NCI-H2081 treated with DMSO at 0.1 percent for 48 hours (cell line): ENCODE measurements at regions not wholly inside any gene's neighbourhood (a gene's known extent, or its start where the extent isn't known, plus 50 kb on each side); places are given as distances from the start of the nearest gene placed in this dataset.

Experiments
- DNase-seq: peaks from one replicate; lab custom pipeline; 2025; lab: John Stamatoyannopoulos, UW

DNA sequence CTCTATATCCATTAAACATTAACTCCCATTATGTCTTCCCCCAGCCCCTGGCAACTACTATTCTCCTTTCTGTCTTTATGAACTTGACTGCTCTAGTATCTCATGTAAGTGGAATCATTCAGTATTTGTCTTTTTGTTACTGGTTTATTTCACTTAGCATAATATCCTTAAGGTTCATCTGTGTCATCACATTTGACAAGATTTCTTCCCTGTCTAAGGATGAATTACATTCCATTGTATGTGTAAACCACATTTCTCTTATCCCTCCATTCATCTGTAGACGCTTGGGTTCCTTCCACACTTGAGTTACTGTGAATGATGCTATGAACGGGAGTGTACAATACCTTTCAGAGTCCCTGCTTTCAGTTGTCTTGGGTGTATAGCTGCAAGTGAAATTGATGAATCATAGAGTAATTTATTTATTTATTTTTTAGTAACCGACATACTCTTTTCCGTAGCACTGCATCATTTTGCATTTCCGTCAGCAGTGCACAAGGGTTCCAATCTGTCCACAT lies 399.7 kb upstream of the RBFOX1 start:
- DNase-seq = no peak

DNA sequence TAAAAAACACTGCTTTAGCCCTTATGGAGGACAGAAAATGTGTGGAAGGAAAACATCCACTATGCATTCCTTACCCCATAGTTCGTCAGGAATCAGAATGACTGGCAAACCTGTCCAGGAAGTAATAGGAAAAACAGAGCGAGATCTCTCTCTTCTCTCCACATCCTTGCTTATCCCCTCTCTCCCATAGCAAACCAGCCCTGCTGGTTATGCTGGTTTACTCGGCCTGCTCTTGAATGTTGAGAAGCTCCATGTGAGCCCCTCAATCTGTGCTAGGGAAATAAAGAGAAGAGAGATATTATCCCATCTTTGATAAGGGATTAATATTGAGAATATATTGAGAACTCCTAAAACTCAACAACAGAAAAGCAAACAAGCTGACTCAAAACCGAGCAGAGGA lies 402.8 kb upstream of the RBFOX1 start:
- DNase-seq = no peak

DNA sequence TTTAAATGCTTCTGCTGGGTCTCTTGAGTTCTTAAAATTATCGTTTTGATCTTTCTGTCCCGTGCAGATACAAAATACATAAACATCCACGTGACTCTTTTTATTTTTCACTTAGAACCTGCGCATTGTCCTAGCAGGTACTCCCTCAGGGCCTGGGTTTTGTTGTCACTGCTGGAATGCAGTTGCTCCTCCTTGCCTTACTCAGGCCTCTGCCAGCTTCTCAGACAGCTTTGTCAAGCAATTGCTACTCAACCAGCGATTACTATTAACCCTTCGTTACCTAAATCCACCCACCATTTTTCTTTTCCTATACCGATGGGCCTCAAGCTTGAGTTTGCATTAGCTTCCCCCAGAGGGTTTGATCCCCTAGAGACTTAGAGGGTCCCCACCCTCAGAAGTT lies 405.9 kb upstream of the RBFOX1 start:
- no peak for DNase-seq

DNA sequence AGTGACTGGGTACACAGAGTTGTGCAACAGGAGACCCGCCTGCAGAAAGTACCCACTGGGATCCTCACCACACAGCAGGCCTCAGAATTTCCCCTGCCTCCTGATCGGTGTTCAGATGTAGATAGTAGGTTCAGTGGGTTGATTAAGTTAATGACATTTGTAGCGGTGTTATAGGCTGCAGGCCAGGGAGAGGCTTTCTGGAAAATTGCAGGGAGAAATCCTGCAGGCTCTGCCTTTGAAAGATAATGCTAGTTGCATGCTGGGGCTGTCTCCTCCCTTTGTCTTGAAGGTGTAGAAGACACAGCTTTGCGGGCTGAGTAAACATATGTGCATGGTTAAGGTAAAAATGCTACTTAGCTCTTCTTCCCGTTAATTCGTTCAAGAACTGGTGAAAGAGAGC lies 406.3 kb upstream of the RBFOX1 start:
- no peak for DNase-seq

DNA sequence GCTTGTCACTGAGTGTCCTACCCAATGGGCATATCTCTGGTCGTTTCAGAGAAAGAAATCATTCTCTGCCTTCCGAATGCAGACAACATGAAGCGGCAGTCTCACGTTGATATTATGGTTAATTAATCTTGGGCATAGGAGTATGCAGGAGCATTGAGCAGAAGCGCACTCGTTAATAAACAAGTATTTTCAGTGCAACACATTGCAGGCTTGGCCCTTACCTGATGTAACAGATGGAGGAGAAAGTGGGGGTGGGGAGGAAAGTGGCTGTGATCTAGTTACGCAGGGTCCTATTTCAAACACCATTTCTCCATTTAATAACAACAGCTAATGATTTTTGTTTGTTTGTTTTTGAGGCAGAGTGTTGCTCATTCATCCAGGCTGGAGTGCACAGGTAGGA lies 414.0 kb upstream of the RBFOX1 start:
- no peak for DNase-seq

DNA sequence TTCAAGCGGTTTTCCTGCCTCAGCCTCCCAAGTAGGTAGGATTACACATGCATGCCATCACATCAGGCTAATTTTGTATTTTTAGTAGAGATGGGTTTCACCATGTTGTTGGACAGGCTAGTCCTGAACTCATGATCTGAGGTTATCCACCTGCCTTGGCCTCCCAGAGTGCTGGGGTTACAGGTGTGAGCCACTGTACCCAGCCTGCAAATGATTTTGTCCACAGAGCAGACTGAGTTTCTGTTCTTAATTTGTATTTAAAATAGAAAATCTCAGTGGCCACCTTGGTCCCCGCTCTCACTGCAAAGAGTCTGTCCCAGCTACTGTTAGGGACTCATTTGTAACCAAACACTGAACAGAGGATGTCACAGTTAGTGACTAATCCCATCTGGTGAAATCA lies 415.7 kb upstream of the RBFOX1 start:
- no peak for DNase-seq

DNA sequence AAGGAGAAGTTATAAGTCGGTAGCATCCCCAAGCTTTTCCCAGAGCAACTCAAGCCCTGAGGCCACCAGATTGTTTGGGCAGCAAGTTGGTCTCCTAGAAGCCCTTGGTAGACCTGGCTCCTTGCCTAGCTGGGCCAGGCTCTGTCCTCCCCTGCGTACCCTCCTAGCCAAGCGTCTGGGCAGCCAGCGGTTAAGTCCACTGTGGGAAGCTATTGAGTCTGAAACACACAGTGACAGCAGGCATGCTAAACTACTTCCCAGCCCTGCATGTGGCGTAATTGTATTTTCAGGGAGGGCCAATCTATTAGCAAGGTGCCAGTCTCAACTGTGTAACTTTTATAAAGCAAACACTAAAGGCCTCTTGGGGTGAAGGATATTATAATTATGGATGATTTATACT lies 419.1 kb upstream of the RBFOX1 start:
- DNase-seq = no peak

DNA sequence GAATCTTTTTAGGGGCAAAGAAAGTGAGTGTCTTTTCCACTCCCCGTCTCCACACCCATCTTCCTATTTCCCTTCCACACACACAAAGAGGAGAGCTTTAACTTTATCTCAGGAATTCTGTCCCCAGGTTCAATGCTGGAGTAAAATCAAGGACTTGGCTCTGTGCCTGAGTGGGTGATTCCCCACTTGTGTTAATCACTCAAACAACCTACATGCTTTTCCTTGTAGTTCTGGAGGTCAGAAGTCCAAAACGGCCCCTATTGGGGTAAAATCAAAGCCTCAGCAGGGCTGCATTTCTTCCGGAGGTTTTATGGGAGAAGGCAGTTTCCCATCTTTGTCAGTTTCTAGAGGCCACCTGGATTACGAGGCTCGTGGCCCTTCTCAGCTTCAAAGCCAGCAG lies 422.3 kb upstream of the RBFOX1 start:
- DNase-seq = no peak

DNA sequence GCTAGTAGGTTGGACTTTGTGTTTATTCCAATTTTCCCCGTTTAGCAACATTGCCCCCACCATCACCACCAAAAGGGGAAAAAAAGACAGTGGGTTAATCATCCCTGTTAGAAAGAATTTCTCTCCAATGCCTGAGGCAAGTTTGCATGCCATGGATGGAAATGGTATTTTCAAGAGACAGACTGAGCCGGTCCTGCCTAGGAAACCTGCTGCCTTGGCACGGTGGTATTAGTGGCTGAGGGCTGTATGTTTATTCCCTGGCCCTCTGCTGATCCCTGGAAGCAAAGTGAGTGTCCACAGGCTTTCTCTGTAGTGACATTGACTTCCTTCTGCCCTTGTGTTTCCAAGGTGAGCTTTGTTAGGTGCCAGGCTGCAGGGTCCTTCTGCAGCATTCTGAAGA lies 427.0 kb upstream of the RBFOX1 start:
- DNase-seq = no peak

DNA sequence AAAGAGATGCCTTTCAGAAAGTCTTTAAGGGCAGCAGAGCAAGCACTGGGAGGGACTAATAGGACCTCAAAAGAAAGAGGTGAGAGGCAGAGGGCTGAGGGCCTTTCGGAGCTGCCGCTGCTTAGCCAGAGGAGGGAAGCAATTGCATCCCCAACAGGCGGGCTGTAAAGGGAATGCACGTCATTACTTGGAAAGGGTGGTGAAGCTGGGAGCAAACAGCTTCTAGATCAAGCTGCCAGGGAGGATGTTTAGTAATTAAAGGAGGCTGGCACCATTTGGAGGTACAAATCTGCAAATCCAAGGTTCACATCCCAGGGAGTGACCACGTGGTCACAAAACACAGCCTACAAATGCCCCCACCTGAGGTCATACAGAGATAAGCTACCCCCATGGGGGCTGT lies 429.0 kb upstream of the RBFOX1 start:
- DNase-seq = no peak

DNA sequence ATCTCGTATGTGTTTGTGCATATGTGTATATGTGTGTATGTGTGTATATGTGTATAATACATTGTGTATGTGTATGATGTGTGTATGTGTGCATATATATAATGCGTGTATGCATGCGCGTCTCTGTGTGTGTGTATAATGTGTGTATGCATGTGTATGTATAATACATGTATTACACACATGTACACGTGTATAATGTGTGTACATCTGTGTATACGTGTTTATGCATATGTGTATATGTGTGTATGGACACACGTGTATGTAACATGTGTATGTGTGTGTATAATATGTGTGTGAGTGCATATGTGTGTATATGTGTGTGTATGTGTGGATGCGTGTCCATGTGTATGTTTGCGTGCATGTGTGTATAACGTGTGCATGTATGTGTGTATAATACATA lies 433.7 kb upstream of the RBFOX1 start:
- no peak for DNase-seq

DNA sequence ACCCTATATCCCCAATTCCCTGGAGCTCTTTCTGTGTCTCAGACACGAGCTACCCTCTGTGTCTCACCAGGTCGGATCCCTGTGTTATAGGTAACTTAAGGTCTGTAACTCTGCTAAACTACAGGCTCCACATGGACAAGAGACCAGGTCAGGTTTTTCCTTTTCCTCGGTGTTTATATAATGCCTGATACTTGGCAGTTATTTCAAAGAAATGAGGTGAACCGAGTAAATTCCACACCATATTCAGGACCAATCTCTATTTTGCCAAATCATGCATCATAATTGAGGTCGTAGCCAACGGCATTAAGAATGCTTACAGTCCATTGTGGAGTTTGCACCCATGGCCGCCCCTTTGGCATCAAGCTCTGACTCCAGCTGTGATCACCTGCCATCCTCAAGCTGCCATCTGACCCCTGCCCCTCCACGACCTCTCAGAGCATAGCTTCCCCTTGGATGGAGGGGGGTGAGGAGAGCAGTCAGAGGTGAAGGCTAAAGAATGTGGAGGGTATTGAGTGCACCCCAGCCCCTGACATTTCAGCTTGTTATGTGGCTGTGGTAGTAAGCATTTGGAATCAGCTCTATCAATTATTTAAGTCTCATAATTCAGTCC lies 434.7 kb upstream of the RBFOX1 start:
- no peak for DNase-seq

DNA sequence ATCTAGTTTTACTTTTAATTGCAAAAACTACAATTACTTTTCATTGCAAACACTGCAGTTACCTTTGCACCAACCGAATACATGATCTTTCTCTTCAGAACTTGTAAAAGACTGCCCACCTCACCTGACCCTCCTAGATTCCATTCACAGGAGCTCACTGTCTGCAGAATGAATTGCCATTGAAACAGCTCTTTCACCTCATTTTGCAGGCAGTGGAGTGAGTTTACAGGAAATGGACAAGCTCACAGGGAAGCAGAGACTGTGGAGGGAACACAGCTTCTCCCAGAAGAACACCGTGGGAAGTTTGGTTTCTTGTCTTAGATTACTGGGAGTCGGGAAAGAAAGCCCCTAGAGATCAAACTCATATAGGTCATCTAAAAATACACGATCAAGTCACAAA lies 439.7 kb upstream of the RBFOX1 start:
- no peak for DNase-seq

DNA sequence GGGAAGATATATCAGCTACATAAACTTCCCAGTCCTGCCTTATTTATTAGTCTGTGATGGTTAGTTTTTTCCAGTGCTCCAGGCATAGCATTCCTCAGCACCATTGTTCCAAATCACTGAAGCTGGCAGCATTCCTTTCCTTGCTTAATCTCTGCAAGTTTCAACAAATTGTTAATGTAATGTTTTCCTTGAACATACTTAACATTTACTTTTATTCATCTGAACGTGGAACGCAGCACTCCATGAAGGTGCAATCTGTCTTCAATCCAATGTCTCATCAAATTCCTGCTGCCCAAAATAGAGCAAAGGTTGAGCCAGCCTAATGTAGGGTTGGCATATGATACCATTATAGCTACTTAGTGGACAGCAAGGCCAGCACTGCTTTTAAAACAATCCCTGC lies 441.1 kb upstream of the RBFOX1 start:
- no peak for DNase-seq

DNA sequence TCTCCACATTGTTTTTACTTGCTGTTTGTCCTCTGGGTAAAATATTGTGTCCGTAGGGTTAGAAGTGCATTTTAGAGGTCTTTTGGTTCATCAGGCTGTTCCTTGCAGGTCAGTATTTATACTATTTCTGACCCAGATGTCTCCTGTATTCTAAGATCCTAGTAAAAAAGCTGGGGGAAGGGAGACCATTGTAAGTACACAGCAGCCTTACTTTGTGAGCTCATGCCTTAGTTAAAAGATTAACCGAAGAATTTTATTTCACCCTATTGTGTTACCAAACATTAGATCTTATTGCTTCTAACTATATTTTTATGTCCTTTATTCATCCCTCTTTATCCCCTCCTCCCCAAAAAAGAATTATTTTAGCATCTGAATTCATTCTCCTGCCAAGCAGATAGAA lies 444.1 kb upstream of the RBFOX1 start:
- no peak for DNase-seq

DNA sequence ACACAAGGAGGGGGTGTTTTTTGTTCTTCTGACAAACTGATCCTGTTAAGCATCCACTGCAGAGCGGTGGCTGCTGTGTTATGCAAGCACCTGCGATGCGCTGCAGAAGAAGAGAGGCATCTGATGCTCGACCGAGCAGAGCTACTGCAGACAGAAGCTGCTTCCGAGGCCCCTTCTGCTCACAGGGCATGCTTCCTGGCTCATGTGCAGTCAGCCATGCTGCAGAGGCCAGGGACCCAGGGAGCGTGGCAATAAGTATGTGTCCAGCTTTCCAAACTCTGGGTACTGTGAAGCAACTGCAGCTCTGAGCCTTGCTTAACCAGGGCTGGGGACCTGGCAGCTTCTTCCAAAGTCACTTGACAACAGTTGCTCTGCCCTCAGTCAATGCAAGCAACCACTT lies 448.6 kb upstream of the RBFOX1 start:
- DNase-seq = no peak

DNA sequence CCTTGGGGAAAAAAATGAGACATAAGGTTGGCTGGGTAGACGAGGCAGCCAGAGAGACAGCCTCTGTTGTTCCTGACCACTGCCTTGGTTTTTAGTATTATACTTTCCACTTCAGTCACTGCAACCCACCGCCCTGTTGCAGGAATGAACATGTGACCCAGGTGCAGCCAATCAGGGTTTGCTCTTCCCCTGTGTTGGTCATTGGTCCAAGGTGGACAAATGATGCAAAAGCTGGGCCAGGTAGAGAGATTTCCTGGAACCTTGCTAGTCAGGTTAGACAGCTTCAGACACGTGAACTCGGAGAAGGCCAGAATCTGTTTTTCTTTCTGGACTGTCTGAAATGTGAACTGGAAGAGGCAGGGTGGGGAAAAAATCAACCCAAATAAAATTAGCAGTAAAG lies 452.4 kb upstream of the RBFOX1 start:
- no peak for DNase-seq

DNA sequence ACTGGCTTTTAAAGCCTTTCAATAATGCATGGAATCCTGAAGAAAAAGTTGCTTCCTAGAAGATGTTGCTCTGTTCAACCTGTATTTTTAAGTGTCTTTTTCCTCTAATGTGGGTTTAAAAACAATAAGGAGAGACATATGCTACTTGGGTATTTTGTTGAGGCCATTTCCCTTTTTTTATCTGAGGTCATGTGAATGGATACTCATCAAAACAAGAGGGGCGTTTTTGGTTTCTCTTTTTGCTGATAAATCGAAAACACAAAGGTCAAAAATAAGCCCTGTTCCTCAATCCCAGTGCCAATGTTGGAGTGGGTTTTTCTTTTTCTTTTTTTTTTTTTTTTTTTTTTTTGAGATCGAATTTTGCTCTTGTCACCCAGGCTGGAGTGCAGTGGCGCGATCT lies 468.0 kb upstream of the RBFOX1 start:
- DNase-seq = no peak

DNA sequence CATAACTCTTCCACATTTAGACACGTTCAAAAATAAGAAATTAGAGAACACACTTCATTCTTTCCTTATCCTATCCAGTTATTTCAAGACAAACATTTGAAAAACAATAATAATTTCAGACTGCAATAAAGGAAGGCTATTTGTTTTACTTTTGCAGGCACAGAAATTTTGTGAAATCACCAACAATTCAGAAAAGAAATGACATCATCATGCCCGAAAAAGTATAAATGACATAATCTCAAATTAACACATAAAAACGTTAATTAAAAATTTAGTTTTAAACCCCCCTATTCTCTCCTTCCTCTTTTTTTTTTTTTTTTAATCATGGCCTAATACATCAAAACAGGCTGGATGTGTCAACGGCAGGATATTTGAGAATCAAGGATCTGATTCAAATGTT lies 468.4 kb upstream of the RBFOX1 start:
- DNase-seq = no peak

DNA sequence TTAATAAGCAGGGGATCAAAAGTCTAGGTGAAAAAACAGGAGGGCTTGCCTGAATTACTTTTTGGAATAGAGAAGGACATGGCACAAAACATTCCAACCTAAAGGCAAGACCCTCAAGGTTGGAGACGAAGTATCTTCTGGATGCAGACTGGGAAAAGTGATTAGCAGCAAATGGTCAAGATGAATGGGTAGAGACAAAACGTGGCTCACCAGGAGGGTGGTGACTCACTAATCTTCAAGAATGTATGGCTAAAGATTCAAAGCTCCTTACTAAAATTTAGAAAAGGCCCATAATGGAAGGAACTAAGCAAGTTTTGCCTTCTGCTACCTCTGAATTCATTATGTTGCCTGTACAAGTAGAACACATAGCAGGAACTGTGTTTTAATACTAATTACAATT lies 469.5 kb upstream of the RBFOX1 start:
- DNase-seq = no peak

DNA sequence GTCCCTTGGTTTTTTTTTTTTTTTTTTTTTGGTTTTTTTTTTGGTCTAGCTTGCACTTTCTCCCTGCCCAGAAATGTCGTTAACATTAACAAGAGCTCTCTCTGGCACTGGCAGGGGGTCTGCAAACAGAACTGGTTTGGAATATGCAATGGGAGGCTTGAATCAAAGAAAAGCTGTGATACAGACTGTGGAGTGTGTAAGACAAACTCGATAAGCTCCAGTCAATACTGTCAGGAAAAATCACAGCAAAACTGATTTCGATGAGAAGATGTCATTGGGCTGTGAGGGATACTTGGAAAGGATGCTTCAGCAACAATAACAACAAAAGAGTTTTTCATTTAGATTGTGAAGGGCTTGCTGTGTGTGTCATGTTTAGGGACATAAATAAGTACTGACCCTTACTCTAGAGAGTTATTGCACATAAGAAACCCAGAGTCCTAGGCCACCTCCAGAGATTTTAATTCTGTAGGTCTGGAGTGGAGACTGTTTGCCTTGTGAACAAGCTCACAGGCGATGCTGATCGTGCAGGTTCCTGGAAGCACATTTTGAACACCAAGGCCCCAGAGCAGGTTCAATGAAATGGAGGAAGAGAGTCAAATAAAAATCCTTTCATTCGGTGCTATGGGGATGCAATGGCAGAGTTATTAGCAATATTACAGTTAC lies 470.7 kb upstream of the RBFOX1 start:
- DNase-seq = no peak

DNA sequence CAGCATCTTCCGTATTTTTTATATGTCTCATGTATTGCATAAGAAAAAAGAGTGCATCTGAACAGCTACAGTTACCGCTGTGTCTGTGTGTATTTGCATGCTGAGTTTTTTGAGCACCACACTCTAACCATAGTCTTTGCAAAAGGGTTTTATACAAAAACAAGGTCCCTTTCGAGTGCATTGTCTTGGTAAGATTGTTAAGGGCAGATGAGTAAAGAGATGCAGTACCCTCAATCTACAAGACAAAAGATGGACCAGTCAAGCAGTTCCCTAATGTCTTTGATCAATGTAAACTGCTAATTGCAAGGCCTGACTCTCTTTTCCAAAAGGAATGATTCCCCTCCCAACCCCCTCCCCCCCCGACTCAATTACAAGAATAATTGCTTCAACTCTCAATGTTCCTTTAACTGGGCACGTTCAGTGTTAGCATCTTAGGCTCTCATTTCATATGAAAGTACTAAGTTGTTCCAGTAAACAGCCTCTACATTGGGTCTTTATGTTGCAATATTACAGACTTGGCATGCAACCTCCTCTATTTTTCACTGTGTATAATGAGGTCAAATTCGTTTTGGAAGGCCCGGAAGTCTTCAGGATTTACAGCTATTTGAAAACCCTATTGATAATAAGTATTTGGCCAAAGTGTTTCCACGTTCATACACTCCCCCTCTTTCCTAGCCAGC lies 471.4 kb upstream of the RBFOX1 start:
- DNase-seq = no peak

DNA sequence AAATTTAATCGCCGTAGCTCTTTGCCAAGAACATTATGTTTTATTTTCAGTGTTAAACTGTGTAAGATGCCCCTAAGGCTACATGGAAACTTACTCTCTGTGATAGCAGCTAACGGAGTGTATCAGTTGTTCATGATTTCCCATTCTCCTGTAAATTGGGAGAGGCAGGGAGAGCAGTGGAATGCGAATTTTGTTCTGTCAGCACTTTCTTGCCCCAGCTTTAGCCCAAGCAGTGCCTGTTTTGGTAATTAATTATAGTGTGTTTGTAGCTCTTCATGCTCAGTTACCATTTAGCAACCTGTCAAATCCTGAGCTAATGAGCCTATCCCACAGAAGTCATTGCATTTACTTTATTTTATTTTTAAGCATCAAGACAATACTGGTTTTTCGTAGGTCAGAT lies 475.1 kb upstream of the RBFOX1 start:
- DNase-seq = no peak

DNA sequence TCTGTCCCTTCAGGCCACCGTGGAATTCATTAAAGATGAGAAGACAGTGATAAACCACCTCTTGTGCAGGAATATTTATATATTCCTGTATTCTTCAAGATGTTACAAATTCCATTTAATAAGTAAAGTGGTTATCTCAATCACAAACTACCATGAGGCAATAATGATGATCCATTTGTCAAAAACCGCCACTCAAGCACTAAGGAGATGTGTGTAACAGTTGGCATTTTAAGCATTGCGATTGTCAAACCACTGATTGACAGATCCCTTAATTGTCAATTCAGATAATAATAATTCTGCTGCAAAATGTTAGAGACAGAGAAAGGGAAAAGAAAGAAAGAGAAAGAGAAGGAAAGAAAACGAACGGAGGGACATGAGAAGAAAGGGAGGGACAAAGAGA lies 476.1 kb upstream of the RBFOX1 start:
- DNase-seq = no peak
